Tibial artery (tissue), 4 donors: ENCODE measurements at regions not wholly inside any gene's neighbourhood (a gene's known extent, or its start where the extent isn't known, plus 50 kb on each side); places are given as distances from the start of the nearest gene placed in this dataset.
A peak's percentile ranks its signal among the peaks of the same experiment; 100 is the strongest.

Experiments
- DNase-seq, 2 donors: peaks; one replicate each; pipeline ENCODE4 v3.0.0-alpha.2; 2019
- H3K27ac ChIP-seq, 2 donors: fragments of 200-600 bp; sonication (generic) in 1 of 2; 1 replicate in 1 of 2; 2 replicates in 1 of 2; pipeline ENCODE4 v1.5.1; 2018 to 2019; ENCODE audit warnings: mild to moderate bottlenecking in 1 of 2
- H3K27me3 ChIP-seq, 2 donors: fragments of 200-600 bp; sonication (generic) in 1 of 2; one replicate each; pipeline versions ENCODE4 v1.5.1 to v1.6.0; 2016 to 2019
- H3K36me3 ChIP-seq, 3 donors: fragments of 200-600 bp; sonication (generic) in 2 of 3; one replicate each; pipeline ENCODE4 v1.5.1; 2016 to 2019; ENCODE audit warnings: mild to moderate bottlenecking in 2 of 3
- H3K4me1 ChIP-seq, 4 donors: fragments of 200-600 bp; sonication (generic) in 2 of 4; 1 replicate in 3 of 4; 2 replicates in 1 of 4; pipeline ENCODE4 v1.5.1; 2016 to 2019
- H3K4me3 ChIP-seq, 2 donors: fragments of 200-600 bp; sonication (generic) in 1 of 2; 1 replicate in 1 of 2; 2 replicates in 1 of 2; pipeline ENCODE4 v1.5.1; 2018 to 2019; ENCODE audit warnings: mild to moderate bottlenecking in 2 of 2
- H3K9me3 ChIP-seq, 3 donors: fragments of 200-600 bp; sonication (generic) in 1 of 3; one replicate each; pipeline ENCODE4 v1.5.1; 2016 to 2019
- CTCF ChIP-seq, 2 experiments: fragments of 200-600 bp in 1 of 2; fragments of 450-650 bp in 1 of 2; IDR thresholded peaks; one replicate each; pipeline ENCODE4 v1.5.1; 2017 to 2019; ENCODE audit warnings: antibody characterized with exemption in 2 of 2, mild to moderate bottlenecking in 1 of 2, moderate library complexity in 1 of 2
- intact Hi-C: fragments of 100-400 bp; cut with DNase I; formaldehyde crosslinking; loops from one replicate; pipeline ENCODE4 v1.15.0; 2023; ENCODE audit warnings: low total_unique reads

GRCh38 chr7:1290026-1290678 lies 57.5 kb downstream of the UNCX start:
- intact Hi-C loops = no loop called here
- H3K4me3 ChIP-seq = peak overlapping the region; percentile 37 to 51
- H3K27ac ChIP-seq = no peak overlapping the region
- H3K36me3 ChIP-seq = no peaks in the 10 kb centered on the region
- DNase-seq = no peak
- peaks cover 0 to 68% of the 10 kb centered on the region in 2 donors for H3K27me3 ChIP-seq
- peaks cover 0 to 18% (median 13%) of the 10 kb centered on the region in 4 donors for H3K4me1 ChIP-seq
- no peak for TF ChIP-seq CTCF (IDR thresholded peaks at IDR 0.05)
- no peaks in the 10 kb centered on the region for H3K9me3 ChIP-seq

GRCh38 chr7:1290679-1291356 lies 58.1 kb downstream of the UNCX start:
- intact Hi-C loops = no loop called here
- H3K27ac ChIP-seq = no peak overlapping the region
- no peak for DNase-seq
- peak overlapping the region; percentile 37 to 51 for H3K4me3 ChIP-seq
- no peaks in the 10 kb centered on the region for H3K36me3 ChIP-seq
- H3K4me1 ChIP-seq = peaks cover 0 to 18% (median 13%) of the 10 kb centered on the region in 4 donors
- no peak for TF ChIP-seq CTCF (IDR thresholded peaks at IDR 0.05)
- H3K27me3 ChIP-seq = peaks cover 0 to 66% of the 10 kb centered on the region in 2 donors
- H3K9me3 ChIP-seq = no peaks in the 10 kb centered on the region

GRCh38 chr7:1291357-1291689 lies 58.7 kb downstream of the UNCX start:
- Histone ChIP-seq H3K27me3 (peaks cover 0 to 66% of the 10 kb centered on the region in 2 donors), H3K36me3 (no peaks in the 10 kb centered on the region), H3K4me3 (no peak overlapping the region), H3K27ac (no peak overlapping the region), H3K4me1 (peaks cover 0 to 18% (median 13%) of the 10 kb centered on the region in 4 donors), H3K9me3 (no peaks in the 10 kb centered on the region)
- intact Hi-C loops = no loop called here
- TF ChIP-seq CTCF (IDR thresholded peaks at IDR 0.05) = no peak
- DNase-seq = no peak

GRCh38 chr7:1291845-1292765 lies 59.4 kb downstream of the UNCX start:
- Histone ChIP-seq H3K27me3 (peaks cover 0 to 73% of the 10 kb centered on the region in 2 donors), H3K4me1 (peaks cover 0 to 18% (median 13%) of the 10 kb centered on the region in 4 donors), H3K9me3 (no peaks in the 10 kb centered on the region), H3K36me3 (no peaks in the 10 kb centered on the region), H3K4me3 (no peak overlapping the region), H3K27ac (no peak overlapping the region)
- TF ChIP-seq CTCF (IDR thresholded peaks at IDR 0.05) = no peak
- intact Hi-C loops = no loop called here
- no peak for DNase-seq

GRCh38 chr7:1292972-1293830 lies 60.5 kb downstream of the UNCX start:
- Histone ChIP-seq H3K4me1 (peaks cover 0 to 18% (median 13%) of the 10 kb centered on the region in 4 donors), H3K27ac (no peak overlapping the region), H3K4me3 (no peak overlapping the region), H3K9me3 (no peaks in the 10 kb centered on the region), H3K36me3 (no peaks in the 10 kb centered on the region), H3K27me3 (peaks cover 0 to 79% of the 10 kb centered on the region in 2 donors)
- DNase-seq = no peak
- no peak for TF ChIP-seq CTCF (IDR thresholded peaks at IDR 0.05)
- intact Hi-C loops = no loop called here
